AG08395 (cell line): ENCODE measurements at regions not wholly inside any gene's neighbourhood (a gene's known extent, or its start where the extent isn't known, plus 50 kb on each side); places are given as distances from the start of the nearest gene placed in this dataset.

ENCODE experiments used
- DNase-seq: peaks from one replicate; pipeline ENCODE4 v3.0.0; 2012; ENCODE audit warnings: mixed read lengths, low spot score

GRCh38 chr18:2172881-2173280 is 398.4 kb downstream of the METTL4 start:
- no peak for DNase-seq

DNA sequence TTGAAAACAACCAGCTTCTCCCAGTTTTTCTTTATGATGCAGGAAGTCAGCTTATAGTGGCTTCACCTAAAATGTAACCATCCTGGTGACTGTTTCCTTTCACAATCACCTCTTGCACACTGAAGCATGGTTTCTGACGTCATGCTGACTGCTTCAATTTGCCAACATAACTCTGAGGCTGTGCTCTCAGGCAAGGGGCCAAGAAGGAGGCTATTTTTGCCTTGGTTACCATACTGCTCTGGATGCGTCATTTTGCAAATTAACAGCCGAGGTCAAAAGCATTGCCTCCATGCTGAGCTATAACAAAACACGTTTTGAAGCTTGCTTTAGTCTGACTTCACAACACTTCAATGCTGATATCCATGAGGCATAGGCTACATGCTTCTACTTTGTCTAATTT is 397.8 kb downstream of the METTL4 start:
- no peak for DNase-seq

DNA sequence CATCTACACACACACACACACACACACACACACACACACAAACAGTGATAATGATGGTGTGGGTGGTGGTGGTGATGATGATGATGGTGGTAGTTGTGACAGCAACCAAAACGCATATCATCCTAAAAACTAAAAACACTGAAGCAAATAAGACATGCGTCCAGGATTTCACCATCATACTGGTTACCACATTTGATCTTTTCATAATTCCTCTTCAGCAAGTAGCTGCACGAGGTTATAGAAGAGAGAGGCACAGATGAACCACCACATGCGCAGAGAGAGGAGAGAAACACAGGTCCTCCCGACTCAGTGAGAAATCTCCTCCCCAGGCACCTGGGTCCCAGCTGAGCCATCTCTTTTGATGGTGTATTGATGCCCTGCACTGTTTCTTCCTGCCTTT is 393.3 kb downstream of the METTL4 start:
- no peak for DNase-seq

- DNase-seq: no peak
These were observed 391.7 kb downstream of the METTL4 start for GRCh38 chr18:2179498-2180183.

DNA sequence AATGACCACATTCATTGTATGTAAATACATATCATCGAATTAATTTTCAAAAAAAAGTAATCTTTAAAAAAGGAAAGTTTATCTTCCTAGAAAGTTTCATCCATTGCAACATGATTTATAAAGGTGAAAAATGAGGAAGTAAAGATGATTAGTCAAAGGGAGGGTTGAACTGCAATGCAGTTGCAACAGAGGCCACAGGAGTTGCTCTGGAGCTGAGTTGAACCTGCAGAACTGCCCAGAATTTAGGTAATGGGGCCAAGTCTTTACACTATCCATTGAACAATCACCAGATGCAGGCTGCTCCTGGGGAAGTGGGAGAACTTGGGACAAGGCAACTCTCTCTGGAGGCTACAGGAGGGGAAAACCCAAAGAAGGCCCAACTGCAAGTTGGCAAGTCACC is 390.7 kb downstream of the METTL4 start:
- no peak for DNase-seq

GRCh38 chr18:2183432-2183831 is 387.9 kb downstream of the METTL4 start:
- DNase-seq: no peak

DNA sequence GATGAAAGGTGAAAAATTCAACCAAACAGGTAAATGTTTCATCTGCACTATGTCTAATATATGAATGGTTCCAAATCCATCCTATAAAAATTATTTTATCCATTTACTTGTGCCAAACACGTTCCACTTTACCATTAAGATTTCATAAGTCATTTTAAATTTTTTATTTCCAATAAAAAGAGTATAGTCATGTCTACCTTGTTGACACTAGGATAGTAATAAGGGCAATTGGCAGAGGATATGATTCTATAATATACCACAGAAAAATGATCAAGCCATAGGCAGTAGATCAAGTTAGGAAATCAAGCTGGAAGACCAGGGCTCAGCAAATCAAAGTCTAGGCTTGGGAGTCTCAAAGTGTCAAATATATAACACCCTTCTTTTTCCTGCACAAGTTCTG is 384.3 kb downstream of the METTL4 start:
- DNase-seq: no peak

GRCh38 chr18:2188258-2188657 is 383.0 kb downstream of the METTL4 start:
- no peak for DNase-seq

GRCh38 chr18:2191180-2191790 is 380.0 kb downstream of the METTL4 start:
- no peak for DNase-seq

GRCh38 chr18:2192562-2192961 is 378.7 kb downstream of the METTL4 start:
- no peak for DNase-seq

DNA sequence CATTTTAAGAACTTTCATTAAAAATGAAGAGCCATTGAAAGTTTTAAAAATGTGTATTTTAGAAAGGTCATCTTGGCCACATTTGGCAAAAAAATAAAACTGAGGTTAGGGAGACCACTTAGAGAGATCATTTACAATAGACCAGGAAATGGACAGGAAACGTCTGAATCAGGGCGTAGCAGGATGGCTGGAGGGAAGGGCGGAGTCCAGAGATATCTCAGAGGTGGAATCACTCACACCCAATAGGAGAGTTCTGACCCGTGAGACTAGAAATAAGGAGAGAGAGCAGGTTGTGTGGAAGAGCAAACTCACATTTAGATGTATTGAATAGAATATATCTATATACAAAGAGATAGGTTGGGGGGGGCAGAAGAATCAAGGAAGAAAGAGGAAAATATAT is 373.4 kb downstream of the METTL4 start:
- no peak for DNase-seq

DNA sequence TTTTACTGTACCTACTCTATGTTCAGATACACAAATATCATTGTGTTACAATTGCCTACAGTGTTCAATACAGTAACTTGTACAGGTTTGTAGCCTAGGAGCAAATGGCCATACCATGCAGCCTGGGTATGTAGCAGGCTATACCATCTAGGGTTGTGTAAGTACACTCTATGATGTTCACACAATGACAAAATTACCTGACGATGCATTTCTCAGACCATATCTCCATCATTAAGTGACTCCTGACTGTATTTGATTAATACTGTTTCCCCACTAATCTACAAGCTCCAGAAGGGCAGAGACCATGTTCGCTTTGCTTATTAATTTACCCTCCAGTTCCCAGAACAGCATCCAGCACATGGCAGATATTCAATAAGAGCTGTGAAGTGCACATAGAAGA is 372.2 kb downstream of the METTL4 start:
- DNase-seq: no peak

GRCh38 chr18:2201036-2201600 is 370.2 kb downstream of the METTL4 start:
- DNase-seq: no peak

DNA sequence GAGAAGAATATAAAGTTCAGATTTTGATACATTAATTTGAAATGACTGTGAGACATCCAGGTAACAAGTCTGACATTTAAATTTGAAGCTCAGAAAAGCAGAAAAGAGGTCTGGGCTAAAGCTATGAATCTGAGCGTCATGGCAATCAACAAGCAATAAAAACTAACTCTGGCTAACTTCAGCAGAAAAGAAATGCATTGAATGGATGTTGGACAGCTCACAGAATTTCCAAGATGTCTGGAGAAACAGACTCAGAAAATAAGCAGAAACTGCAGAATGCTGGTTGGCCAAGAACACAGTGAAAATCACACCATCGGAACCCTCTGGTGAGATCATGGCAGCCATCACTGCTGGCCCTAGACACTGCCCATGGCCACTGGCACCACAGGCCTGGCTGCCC is 366.6 kb downstream of the METTL4 start:
- DNase-seq: no peak

GRCh38 chr18:2207294-2207693 is 364.0 kb downstream of the METTL4 start:
- no peak for DNase-seq

- DNase-seq: no peak
These were observed 358.6 kb downstream of the METTL4 start for GRCh38 chr18:2212598-2213205.

GRCh38 chr18:2213905-2214304 is 357.4 kb downstream of the METTL4 start:
- no peak for DNase-seq

DNA sequence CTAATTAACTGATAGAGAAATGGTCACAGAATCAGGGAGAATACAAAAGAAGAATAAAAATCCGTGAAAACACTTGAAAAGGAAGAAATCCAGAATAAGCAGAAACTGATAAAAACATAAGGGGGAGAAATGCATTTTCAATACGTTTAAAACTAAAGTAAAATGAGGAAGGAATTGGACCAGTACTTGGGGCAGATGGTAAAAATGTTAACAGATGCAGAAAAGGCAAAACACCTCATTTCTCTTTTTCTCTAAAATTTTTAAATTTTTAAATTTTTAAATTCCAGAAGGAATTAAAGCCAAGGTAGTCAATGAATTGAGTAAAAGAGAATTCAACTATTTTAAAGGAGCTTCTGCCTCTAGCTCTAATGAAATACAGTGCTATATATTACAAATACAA is 353.9 kb downstream of the METTL4 start:
- DNase-seq: no peak

DNA sequence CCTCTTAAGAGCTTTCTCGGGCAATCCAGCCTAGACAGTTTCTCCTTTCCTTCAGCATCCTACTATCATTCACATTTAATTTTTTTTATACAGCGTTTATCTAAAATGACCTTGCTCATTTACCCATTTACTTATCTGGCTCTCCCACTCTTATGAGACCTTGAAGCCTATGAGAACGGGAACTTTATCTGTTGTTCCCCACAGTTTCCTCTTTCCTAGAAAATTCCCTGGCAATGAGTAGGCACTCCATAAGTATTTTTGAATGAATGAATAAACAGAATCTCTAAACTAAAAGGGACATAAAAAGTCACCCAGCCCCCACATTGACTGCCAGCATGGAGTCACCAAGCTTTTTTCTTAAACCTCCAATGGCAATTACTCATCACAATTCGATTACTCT is 353.2 kb downstream of the METTL4 start:
- no peak for DNase-seq

DNA sequence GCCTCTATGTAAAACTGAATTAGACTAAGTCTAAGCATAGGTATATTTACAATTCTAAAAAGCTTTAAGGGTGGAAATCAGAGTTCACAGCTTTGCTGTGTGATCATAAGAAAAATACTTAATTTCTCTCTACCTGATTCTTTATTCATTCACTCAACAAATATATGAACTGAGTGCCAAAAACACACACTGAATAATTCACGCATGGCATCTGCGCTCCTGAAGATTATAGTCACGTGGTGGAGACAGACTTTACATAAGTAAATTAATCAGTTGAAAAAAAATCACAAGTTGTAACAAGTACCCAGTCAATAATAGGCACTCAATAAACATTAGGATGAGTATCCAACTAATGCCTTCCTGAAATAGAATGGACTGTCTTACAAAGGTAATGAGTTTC is 351.6 kb downstream of the METTL4 start:
- no peak for DNase-seq

DNA sequence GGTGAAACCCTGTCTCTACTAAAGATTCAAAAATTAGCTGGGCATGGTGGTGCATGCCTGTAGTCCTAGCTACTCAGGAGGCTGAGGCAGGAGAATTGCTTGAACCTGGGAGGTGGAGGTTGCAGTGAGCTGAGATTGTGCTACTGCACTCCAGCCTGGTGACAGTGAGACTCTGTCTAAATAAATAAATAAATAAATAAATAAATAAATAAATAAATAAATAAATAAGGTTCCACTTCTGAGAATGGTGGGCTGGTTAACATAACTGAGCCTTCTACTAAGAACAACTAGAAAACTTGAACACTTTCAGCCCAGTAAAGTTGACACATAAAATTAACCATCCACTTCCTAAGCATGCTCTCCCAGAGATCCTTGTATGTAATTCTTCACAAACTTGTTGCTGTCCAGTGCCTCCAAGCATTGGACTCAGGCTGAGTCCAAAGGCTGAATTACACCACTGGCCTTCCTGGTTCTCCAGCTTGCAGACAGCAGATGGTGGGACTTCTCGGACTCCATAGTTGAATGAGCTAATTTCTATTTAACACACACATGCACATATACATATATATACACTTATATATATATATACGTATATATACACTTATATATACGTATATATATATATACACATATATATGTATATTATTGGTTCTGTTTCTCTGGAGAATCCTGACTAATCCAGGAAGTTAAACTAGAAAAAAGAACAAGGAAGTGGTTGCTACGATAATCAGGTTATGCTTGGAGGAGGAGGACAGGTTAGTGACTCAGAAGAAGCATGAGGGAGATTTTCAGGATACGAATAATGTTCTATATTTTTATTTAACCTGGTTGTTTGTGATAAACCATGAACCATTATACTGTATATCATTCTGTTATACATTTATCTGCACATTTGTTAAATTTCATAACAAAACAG is 348.8 kb downstream of the METTL4 start:
- DNase-seq: no peak

DNA sequence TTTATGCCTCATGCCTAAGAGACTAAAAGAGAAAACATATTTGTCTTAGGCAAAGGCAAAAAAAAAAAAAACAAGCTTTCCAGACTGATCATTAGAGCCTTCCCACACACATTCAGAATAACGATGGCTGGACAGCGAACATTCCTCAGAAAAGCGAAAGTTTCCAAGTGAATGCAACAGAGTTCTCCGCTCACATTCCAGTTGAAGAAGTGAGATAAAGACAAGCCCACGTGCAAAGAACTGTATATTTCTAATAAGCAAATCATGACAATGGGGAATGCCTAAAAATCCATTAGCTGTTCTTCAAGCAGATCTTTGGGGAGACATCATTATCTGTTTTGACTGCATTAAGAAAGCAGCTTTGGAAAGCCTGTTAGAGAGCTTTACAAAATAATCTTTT is 347.9 kb downstream of the METTL4 start:
- no peak for DNase-seq
